ENCODE measurements at regions not wholly inside any gene's neighbourhood (a gene's known extent, or its start where the extent isn't known, plus 50 kb on each side); places are given as distances from the start of the nearest gene placed in this dataset.
"Not testable (repeated sequence)": the region's sequence is repeated elsewhere in the genome, so short reads cannot be mapped to it uniquely, and the experiment has no call there.

GRCh38 chr12:89225808-89226411, 126.4 kb downstream of the DUSP6 start:
- Histone ChIP-seq H3K79me2 (ENCODE audit: low read length) (no peaks in the 10 kb centered on the region), H2AFZ (ENCODE audit: low read length) (no peak overlapping the region), H4K20me1 (ENCODE audit: insufficient read depth, low read length) (no peaks in the 10 kb centered on the region), H3K36me3 (replicated peaks; ENCODE audit: insufficient read depth, low read length) (no peaks in the 10 kb centered on the region), H3K4me3 (ENCODE audit: low read length) (no peak overlapping the region), H3K9ac (ENCODE audit: low read length) (no peak overlapping the region), H3K4me2 (ENCODE audit: low read depth, low read length) (no peak overlapping the region), H3K4me1 (ENCODE audit: low read length) (peaks cover 11% of the 10 kb centered on the region; the same call in 1 of the 2 replicates), H3K9me3 (replicated peaks; ENCODE audit: insufficient read depth, low read length) (no peaks in the 10 kb centered on the region), H3K9me2 (replicated peaks; ENCODE audit: insufficient read depth, low read length) (no peaks in the 10 kb centered on the region), H3F3A (ENCODE audit: insufficient read depth, low read length) (no peaks in the 10 kb centered on the region), H3K27me3 (replicated peaks; ENCODE audit: insufficient read depth, low read length) (no peaks in the 10 kb centered on the region), H3K27ac (ENCODE audit: low read length) (no peak overlapping the region)
- no peak for DNase-seq
- TF ChIP-seq EZH2phosphoT487 (IDR thresholded peaks at IDR 0.05; ENCODE audit: low read length), result no peak
- no peak for TF ChIP-seq CTCF (IDR thresholded peaks at IDR 0.05; ENCODE audit: low read length)
- TF ChIP-seq EZH2 (optimal IDR thresholded peaks at IDR 0.05; ENCODE audit: low read depth, low read length), result no peak

- TF ChIP-seq CTCF (IDR thresholded peaks at IDR 0.05; ENCODE audit: low read length) (no peak), EZH2phosphoT487 (IDR thresholded peaks at IDR 0.05; ENCODE audit: low read length) (no peak), EZH2 (optimal IDR thresholded peaks at IDR 0.05; ENCODE audit: low read depth, low read length) (no peak)
- Histone ChIP-seq H3K27ac (ENCODE audit: low read length) (no peak overlapping the region), H3K9ac (ENCODE audit: low read length) (no peak overlapping the region)
These were observed 126.9 kb downstream of the DUSP6 start for GRCh38 chr12:89225401-89225800.

GRCh38 chr12:89222580-89222979, 129.7 kb downstream of the DUSP6 start:
- not testable (repeated sequence) for H3K9me3 ChIP-seq (replicated peaks; ENCODE audit: insufficient read depth, low read length); H3F3A ChIP-seq (ENCODE audit: insufficient read depth, low read length); H3K36me3 ChIP-seq (replicated peaks; ENCODE audit: insufficient read depth, low read length); H4K20me1 ChIP-seq (ENCODE audit: insufficient read depth, low read length); H3K27me3 ChIP-seq (replicated peaks; ENCODE audit: insufficient read depth, low read length); H3K4me2 ChIP-seq (ENCODE audit: low read depth, low read length); H3K9me2 ChIP-seq (replicated peaks; ENCODE audit: insufficient read depth, low read length); H3K4me3 ChIP-seq (ENCODE audit: low read length); H3K9ac ChIP-seq (ENCODE audit: low read length); H3K27ac ChIP-seq (ENCODE audit: low read length); H3K4me1 ChIP-seq (ENCODE audit: low read length); H3K79me2 ChIP-seq (ENCODE audit: low read length)
- peak; percentile 53 for DNase-seq
- H2AFZ ChIP-seq (ENCODE audit: low read length), result peak overlapping the region; percentile 28; the same call in 1 of the 2 replicates

More at GRCh38 chr12:89225401-89225800, 126.9 kb downstream of the DUSP6 start:
- no peak overlapping the region for H2AFZ ChIP-seq (ENCODE audit: low read length)
- no peaks in the 10 kb centered on the region for H4K20me1 ChIP-seq (ENCODE audit: insufficient read depth, low read length)
- no peaks in the 10 kb centered on the region for H3K9me2 ChIP-seq (replicated peaks; ENCODE audit: insufficient read depth, low read length)
- H3K9me3 ChIP-seq (replicated peaks; ENCODE audit: insufficient read depth, low read length), result no peaks in the 10 kb centered on the region
- no peaks in the 10 kb centered on the region for H3K36me3 ChIP-seq (replicated peaks; ENCODE audit: insufficient read depth, low read length)
- no peaks in the 10 kb centered on the region for H3F3A ChIP-seq (ENCODE audit: insufficient read depth, low read length)
- no peak overlapping the region for H3K4me3 ChIP-seq (ENCODE audit: low read length)
- peaks cover 6% of the 10 kb centered on the region; the same call in 1 of the 2 replicates for H3K4me1 ChIP-seq (ENCODE audit: low read length)
- no peak overlapping the region for H3K4me2 ChIP-seq (ENCODE audit: low read depth, low read length)
- H3K79me2 ChIP-seq (ENCODE audit: low read length), result no peaks in the 10 kb centered on the region
- H3K27me3 ChIP-seq (replicated peaks; ENCODE audit: insufficient read depth, low read length), result no peaks in the 10 kb centered on the region
- DNase-seq, result no peak

GRCh38 chr12:89217472-89217871, 134.8 kb downstream of the DUSP6 start:
- no peaks in the 10 kb centered on the region for H3K79me2 ChIP-seq (ENCODE audit: low read length)
- no peak overlapping the region for H2AFZ ChIP-seq (ENCODE audit: low read length)
- no peaks in the 10 kb centered on the region for H4K20me1 ChIP-seq (ENCODE audit: insufficient read depth, low read length)
- no peaks in the 10 kb centered on the region for H3K9me3 ChIP-seq (replicated peaks; ENCODE audit: insufficient read depth, low read length)
- no peak for DNase-seq
- H3K9me2 ChIP-seq (replicated peaks; ENCODE audit: insufficient read depth, low read length), result no peaks in the 10 kb centered on the region
- H3K27me3 ChIP-seq (replicated peaks; ENCODE audit: insufficient read depth, low read length), result no peaks in the 10 kb centered on the region
- no peak overlapping the region for H3K4me3 ChIP-seq (ENCODE audit: low read length)
- H3K4me1 ChIP-seq (ENCODE audit: low read length), result 0 out of 2 replicates have a peak, but pooled peaks cover 4% of the 10 kb centered on the region
- no peak overlapping the region for H3K9ac ChIP-seq (ENCODE audit: low read length)
- TF ChIP-seq EZH2 (optimal IDR thresholded peaks at IDR 0.05; ENCODE audit: low read depth, low read length), result no peak
- TF ChIP-seq CTCF (IDR thresholded peaks at IDR 0.05; ENCODE audit: low read length), result no peak
- no peak for TF ChIP-seq EZH2phosphoT487 (IDR thresholded peaks at IDR 0.05; ENCODE audit: low read length)
- H3K36me3 ChIP-seq (replicated peaks; ENCODE audit: insufficient read depth, low read length), result no peaks in the 10 kb centered on the region
- no peak overlapping the region for H3K27ac ChIP-seq (ENCODE audit: low read length)
- H3K4me2 ChIP-seq (ENCODE audit: low read depth, low read length), result no peak overlapping the region
- H3F3A ChIP-seq (ENCODE audit: insufficient read depth, low read length), result no peaks in the 10 kb centered on the region

All from MM.1S (cell line).